COLO668 (cell line): ENCODE measurements at regions not wholly inside any gene's neighbourhood (a gene's known extent, or its start where the extent isn't known, plus 50 kb on each side); places are given as distances from the start of the nearest gene placed in this dataset.
"Not testable (repeated sequence)": the region's sequence is repeated elsewhere in the genome, so short reads cannot be mapped to it uniquely, and the experiment has no call there.

ENCODE experiments used
- DNase-seq: peaks from one replicate; lab custom pipeline; 2025; ENCODE audit not compliant: unreplicated experiment; lab: John Stamatoyannopoulos, UW

DNA sequence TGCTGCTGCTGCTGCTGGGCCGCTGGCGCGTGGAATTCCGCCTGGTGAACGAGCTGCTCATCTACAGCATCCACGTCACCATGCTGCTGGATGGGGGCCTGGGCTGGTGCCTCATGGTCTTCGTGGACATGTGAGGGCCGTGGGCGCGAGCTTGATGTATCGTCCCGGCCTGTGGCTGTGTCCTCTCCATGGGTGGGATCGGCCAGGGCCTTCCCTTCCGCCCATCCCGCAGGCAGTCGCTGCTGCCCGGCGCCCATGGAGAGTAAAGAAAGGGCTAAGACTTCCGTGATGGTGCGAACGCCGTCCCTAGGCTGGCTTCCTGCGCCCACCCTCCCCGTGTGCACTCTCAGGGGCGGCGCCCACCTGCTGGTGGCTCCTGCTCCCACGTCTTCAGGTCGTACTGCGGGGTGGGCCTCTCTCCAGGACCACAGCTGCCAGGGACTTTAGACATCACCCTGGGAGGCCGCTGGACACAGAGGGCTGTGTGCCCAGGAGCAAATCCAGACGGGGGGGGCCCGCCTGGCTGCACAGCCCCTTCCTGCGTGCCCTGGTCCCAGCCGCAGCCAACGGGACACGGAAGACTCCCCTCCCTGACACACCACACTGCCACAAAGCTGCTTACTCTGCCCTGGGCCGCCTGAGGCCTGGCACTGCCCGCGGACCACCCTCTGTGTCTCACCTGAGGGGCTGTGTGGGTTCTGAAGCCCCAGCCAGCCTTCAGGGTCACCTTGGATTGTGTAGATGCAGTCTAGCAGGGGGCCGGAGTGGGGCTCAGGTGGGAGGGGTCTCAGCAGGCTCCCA is 167.5 kb downstream of the SEPTIN7 start:
- no peak for DNase-seq

DNA sequence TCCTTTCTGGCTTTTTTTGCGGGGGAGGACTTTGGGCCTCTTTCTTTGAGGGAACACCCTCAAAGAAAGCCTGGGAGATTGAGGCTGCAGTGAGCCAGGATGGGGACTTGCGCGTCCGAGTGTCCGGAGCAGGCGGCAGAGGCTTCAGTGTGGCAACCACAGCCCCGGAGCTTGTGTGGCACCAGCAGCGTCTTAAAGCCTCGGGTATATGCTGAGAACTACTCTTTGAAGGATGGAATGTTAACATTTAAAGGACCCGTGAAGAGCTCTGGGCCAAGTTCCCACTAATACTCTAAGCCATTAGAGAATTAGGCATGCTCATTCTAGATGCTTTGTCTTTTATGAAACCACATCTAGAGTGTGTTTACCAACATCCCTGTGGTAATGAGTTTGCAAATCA is 168.2 kb downstream of the SEPTIN7 start:
- no peak for DNase-seq

DNA sequence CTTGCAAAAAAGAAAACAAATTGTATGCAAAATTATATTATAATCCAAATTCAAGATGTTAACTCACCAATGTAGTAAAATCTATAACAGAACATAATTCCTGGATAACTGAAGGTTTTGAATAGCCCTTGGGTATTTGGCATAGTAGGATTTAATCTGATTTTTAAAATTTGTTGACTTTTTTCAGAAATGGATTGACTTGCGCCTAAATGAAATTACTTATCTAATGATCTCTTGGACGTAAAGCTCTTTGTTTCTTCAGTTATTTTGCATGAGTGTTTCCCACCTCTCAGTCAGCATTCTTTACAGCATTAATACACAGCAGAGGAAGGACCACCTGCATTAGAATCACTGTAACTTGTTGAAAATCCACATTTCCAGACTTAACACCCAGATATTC is 169.6 kb downstream of the SEPTIN7 start:
- DNase-seq: no peak

DNA sequence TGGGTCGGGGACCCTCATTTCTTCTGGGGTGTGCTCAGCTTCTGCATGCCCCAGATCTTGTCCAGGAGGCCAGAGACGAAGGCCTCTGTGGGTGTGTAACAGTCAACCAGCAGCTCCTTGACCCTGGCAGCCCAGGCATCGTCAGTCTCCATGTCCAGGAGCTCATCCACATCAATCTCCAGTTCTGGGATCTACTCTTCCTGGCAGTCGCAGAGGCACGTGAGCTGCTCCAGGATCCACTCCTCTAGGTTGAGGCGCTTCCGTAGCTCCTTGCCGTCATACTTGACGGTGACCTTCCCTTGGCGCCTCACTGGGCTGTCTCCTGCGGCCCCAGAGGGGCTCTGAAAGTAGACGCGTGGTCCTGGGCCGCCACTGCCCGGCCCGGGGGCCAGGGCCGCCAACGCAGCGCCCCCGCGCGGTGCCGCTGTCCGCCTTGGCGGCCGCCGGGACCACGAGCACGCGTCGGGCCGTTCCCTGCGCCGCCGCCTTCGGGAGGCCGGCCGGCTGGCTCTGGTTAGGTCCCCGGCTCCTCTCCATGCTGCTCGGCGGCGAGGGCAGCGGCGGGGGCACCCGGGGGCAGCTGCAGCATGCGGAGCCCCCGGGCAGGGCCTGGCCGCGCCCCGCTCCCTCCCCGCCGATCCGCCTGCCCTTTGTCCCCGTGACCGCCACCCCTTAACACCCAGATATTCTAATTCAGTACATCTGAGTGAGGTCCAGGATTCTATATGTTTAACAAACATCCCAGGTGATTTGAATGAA is 170.5 kb downstream of the SEPTIN7 start:
- peak; percentile 77 for DNase-seq

DNA sequence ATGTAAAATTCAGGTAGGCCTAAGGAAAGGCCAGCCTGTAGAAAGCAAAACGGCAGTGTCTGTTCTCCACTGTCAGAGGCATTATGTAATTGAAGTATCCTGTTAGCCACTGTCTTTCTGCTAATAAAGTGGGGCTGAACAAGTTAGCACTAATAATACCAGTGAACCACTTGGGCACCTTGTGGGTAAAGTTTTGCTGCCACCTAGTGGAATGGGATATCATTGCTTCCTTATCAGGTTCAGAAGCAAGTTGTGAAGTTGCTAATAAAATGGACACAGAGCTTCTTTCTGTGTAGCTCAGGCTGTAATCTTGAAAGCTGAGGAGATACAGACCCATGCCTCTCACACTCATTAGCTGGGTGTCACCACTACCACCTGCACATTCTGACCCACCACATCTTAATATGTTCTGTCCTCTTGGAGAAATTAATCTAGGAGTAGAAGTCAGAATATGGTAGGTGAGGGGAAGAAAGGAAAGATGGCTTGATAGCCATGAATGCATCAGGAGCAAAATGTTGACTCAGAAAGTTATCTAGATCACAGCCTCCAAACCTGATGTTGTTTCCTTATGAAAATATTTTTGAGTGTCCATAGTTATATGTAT is 175.1 kb downstream of the SEPTIN7 start:
- DNase-seq: peak; percentile 65

DNA sequence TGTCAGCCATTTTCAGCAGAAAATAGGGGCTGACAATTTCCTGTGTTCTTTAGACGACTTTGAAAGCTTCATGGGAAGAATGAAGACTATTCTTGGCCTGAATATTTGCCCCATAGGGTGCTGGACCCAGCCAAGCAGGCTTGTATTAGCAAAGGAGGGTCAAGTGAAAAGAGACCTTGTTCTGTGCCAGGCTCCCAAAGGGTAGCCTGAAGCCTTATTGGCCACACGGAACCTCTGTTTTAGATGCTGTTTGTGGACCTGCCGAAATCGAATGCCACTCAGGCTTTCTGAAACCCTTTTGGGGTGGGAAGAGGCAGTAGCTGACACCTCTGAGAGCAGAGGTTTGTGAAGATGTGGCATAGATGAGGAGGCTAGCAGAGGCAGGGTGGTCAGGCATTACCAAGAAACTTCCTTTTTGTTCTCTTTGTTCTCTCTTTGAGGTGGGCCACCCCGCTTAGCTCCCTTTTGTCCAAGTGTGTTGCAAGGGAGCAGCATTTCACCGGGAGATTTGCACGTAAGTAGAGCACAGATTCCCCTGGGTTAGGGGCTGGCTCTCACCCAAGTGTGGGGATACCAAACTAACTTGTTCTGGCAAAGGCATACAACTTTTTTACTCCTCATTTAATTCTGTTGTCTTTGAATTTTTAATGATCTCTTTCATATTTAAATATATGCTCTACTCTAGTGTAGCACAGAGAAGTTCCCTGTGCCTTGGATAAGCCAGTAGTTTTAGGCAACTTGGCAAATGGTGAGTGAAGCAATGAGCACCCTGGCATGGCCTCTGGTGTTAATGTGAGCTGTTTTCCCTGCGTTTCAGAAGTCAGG is 174.0 kb upstream of the EEPD1 start:
- not testable (repeated sequence) for DNase-seq

DNA sequence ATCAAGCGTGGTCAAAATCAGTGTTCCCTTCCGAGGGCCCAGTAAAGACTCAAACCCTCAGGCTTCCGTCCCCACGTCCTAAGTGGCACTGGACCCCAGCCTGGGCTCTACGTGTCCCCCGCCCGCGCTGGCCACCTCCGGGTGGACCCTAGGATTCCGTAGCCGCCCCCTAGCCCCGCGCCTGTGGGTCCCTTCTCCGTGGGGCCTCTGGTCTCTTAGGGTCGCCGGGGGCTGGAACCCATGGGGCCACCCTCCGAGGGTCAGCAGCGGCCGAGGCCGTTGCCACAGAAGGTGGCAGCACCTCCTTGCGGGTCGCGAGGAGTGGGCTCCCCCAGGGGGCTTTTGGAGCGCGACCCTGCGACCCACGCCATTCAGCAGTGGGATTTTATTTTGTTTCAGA is 170.5 kb upstream of the EEPD1 start:
- DNase-seq: no peak

DNA sequence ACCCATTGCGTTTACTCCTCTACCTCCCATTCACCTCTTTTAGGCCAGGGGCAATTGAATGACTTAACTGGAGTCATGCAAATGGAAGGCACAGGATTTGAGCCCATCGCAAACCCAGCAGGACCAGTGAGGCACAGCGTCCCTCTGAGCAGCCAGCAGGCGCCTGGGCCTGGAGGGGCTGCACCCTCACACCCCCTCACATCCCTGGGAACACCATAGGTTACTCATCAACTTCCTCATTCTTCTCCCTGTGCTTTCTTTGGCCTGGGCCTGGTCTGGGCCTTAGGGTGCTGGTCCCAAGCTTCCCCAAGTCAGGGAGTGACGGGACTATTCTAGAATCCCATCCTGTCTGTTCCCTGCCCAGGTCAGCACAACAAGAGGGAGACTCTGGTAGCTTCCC is 169.4 kb upstream of the EEPD1 start:
- DNase-seq: no peak

DNA sequence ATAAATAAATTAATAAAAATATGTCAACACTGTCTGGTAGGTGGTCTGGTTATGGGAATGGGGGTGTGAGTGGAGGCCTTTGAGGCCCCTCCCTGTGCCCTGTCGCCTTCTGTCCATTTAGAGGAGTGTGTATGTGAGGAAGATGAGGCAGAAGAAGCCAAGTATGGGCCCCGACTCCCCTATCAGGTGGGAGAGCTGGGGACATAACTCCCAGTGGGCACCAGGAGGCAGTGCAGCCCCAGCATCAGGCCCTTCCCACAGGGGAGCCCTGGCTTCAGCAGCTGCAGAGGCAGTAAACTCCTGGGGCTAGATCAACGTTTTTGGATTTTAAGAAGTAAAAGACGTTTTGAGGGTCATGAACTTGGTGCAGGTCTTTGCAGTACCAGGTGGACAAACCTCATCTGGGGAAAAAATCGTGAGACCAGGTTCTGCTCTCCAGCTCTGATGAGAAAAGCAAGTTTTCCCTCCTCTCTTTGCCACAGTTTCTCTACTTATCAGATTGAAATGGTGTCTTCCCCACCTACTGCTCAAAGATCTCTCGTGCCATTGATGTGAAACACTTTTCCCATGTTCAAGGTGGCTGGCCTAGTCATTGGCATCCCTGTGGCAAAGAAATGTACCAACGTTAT is 167.8 kb upstream of the EEPD1 start:
- DNase-seq: peak; percentile 83

DNA sequence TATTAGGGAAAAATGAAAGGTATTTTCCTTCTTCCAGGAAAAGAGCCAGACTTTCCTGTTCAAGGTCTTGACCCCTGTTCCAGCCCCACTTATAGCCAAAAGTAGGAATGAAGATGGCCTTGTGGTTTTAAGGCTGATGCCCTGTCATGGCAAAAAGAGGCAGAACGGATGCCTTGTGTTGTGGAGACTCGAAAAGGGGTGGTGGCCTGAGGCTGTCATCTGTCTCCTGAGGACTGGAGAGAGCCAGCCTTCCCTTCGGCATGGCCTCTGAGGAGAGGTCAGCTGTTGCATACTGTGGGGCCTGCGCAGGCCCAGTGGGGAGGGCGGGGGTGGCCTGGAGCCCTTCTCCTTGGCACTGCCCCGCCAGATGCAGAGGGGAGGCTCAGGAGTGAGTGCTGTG is 166.0 kb upstream of the EEPD1 start:
- DNase-seq: no peak

DNA sequence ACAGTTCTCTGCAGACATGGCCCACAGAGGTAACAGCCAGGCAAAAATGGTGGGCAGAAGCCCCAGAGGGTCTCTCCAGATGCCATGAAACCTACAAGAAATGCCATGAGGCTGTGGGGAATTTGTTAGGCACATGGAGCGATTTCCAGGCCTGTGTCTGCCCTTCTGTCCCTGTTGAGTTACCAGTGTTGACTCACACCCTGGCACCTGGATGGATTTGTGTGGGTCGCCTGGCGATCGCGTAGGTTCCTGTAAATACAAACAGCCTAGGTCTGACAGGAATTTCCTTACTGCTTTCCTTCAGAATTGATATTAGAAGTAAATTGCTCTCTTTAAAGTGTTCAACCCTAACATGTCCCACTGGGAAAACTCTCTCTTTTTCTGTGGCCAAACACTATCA is 164.9 kb upstream of the EEPD1 start:
- peak; percentile 33 for DNase-seq

DNA sequence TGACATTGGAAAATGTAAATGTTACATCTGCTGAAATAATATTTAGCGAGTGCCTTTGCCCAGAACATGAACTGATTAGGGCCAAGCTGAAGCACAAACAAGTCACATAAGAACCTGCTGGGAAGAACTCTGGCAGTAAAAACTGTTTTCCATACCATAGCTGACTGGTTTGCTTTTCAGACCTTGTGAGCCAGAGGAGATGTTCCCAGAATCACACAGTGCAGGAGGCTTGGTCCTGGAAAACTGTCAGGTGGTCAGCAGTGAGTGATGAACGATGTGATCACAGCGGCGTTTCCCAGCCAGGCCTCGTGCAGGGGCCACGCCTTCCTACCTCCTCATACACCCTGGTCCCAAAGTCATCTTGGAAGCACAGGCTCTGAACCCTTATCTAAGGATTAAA is 164.2 kb upstream of the EEPD1 start:
- DNase-seq: no peak

DNA sequence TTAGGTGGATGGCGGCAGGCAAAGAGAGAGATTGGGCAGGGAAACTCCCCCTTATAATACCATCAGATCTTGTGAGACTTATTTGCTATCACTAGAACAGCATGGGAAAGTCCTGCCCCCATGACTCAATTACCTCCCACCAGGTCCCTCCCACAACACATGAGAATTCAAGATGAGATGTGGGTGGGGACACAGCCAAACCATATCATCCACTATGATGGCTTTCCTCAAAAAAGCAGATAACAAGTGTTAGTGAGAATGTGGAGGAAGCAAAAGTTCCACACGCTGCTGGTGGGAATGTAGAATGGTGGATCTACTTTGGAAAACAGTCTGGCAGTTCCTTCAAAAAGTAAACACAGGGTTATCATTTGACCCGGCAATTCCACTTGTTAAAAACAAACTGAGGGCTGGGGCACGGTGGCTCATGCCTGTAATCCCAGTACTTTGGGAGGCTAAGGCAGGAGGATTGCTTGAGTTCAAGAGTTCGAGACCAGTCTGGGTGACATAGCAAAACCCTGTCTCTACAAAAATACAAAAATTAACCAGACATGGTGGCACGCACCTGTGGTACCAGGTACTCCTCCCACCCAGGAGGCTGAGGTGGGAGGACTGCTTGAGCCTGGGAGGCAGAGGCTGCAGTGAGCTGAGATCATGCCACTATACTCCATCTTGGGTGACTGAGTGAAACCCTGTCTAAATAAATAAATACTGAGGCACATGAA is 161.4 kb upstream of the EEPD1 start:
- no peak for DNase-seq

DNA sequence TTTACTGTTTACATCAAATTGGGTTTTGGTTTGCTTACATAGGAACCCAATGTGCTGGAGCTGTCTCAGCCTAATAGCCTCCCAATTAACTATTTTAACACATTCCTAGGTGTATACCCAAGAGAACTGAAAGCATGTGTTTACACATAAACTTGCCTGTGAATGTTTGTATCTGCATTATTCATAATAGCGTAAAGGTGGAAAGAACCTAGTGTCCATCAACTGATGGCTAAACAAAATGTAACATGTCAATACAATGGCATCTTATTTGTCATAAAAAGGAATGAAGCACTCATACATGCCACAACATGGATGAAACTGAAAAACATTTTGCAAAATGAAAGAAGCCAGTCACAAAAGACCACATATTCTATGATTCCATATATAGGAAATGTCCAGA is 160.6 kb upstream of the EEPD1 start:
- no peak for DNase-seq

DNA sequence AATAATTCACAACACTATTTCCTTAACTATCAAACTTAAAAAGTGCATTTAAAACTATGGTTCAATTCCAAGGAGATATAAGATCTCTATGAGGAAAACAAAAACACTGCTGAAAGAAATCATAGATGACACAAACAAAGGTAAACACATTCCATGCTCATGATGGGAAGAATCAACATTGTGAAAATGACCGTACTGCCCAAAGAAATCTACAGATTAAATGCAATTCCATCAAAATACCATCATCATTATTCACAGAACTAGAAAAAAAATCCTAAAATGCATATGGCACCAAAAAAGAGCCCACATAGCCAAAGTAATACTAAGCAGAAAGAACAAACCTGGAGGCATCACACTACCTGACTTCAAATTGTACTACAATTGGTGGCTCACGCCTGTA is 159.9 kb upstream of the EEPD1 start:
- DNase-seq: no peak

DNA sequence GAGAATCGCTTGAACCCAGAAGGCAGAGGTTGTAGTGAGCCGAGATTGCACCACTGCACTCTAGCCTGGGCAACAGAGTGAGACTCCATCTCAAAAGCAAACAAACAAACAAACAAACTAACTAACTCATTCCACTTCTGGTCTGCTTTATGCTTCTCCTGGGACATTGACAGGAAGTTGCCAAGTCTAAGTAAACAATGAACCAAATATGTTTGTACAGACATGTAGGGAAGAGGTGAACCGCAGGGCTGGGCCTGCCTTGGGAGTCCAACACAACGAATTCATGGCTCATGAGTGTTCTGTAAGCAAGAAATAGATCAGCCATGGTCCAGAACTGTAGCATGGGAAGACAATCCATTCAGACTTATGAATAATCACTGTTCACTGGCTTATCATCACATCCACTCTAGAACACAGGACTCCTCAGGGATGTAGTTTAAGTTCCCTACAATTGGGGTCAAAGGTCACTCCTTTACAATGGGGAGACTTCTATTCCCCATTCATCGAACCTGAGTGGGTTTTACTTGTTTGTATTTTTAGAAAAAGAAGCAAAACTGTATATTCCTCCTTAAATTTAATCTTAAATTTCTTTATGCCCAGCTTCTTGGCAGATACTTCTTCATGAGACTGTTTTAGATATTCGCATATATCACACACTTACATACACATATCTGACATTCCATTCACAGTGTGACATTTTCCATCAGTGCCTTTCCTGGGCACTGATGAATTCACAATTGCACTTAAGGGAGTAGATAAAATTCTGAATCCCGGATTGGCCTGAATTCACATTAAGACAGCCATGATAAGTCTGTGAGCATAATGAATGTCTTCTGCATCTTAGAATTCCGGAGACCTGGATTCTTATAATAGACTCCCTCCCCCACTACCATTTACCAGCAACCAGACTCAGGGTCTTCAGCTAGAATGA is 159.1 kb upstream of the EEPD1 start:
- peak; percentile 29 for DNase-seq

DNA sequence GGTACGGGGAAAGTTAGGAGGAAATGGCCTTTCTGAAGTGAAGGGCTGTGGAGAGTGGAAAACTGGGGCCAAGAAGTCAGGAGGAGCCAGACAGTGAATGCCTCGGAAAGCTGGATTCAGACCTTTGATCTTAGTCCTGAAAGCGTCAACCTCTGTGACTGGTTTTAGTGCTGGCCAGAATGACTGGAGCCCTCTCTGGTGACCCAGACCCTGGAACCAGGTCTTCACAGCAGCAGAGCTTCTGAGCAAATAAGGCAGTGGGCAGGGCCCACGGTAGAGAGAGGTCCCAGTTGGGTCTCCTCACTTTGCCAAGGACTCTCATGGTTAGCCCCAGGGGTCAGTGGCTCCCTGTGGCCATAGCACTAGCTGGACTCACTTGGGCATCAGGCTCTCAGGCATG is 157.7 kb upstream of the EEPD1 start:
- no peak for DNase-seq

DNA sequence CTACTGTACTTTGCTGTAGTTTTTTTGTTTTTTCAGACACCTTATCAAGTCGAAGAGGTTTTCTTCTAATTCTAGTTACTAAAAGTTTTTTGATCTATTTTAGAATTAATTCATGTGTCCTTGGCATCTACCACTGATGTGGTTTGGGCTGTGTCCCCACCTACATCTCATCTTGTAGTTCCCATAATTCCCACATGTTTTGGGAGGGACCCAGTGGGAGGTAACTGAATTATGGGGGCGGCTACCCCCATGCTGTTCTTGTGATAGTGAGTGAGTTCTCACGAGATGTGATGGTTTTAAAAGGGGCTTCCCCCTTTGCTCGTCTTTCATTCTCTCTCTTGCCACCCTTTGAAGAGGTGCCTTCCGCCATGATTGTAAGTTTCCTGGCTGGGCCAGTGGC is 154.6 kb upstream of the EEPD1 start:
- no peak for DNase-seq

DNA sequence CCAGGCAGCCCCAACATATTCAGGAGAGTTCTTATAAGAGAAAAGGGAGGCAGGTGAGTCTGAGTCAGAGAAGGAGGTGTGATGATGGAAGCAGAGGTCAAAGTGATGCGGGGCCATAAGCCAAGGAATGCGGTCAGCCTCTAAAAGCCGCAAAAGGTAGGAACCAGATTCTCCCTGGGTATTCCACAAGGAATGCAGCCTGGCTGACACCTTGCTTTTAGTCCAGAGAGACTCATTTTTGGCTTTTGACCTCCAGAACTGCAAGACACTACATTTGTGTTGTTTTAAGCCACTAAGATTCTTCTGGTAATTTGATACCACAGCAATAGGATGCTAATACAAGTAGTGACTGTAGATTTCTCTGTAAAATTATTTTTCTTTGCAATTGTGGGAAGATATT is 151.5 kb upstream of the EEPD1 start:
- DNase-seq: no peak
